HepG2 (cell line): ENCODE measurements at regions not wholly inside any gene's neighbourhood (a gene's known extent, or its start where the extent isn't known, plus 50 kb on each side); places are given as distances from the start of the nearest gene placed in this dataset.
A peak's percentile ranks its signal among the peaks of the same experiment; 100 is the strongest.

Experiments used
- ATF7 ChIP-seq, 2 experiments: fragments of 450-650 bp in 1 of 2; sonication (generic) in 1 of 2; formaldehyde crosslinking in 1 of 2; IDR thresholded peaks; 2 replicates each; pipeline versions ENCODE4 v1.4.0 to v1.6.1; 2016 to 2020; ENCODE audit warnings: antibody characterized with exemption in 1 of 2, mild to moderate bottlenecking in 1 of 2, missing genetic modification reagents in 1 of 2
- IRX3 ChIP-seq: sonication (generic); formaldehyde crosslinking; IDR thresholded peaks from 2 replicates; pipeline ENCODE4 v1.8.1; 2023; ENCODE audit warnings: mild to moderate bottlenecking, low read depth, missing genetic modification reagents, borderline replicate concordance
- ISL2 ChIP-seq: sonication (generic); formaldehyde crosslinking; IDR thresholded peaks from 2 replicates; pipeline ENCODE4 v1.5.0; 2020; ENCODE audit warnings: missing genetic modification reagents
- SMAD3 ChIP-seq: sonication (generic); formaldehyde crosslinking; IDR thresholded peaks from 2 replicates; pipeline ENCODE4 v1.4.0; 2020; ENCODE audit warnings: missing genetic modification reagents
- SRSF4 ChIP-seq: fragments of 200-400 bp; formaldehyde crosslinking; IDR thresholded peaks from one replicate; pipeline ENCODE4 v1.6.1; 2018; ENCODE audit warnings: mild to moderate bottlenecking, low read depth, low read length, moderate library complexity; ENCODE audit not compliant: poor library complexity, severe bottlenecking
- THAP11 ChIP-seq: IDR thresholded peaks from 2 replicates; pipeline ENCODE4 v1.6.1; 2016; ENCODE audit warnings: missing biosample characterization, missing genetic modification reagents
- ZC3H4 ChIP-seq: sonication (generic); formaldehyde crosslinking; IDR thresholded peaks from 2 replicates; pipeline ENCODE4 v1.4.0; 2020; ENCODE audit warnings: missing genetic modification reagents, borderline replicate concordance
- ZNF20 ChIP-seq: sonication (generic); formaldehyde crosslinking; IDR thresholded peaks from 2 replicates; pipeline ENCODE4 v1.4.0; 2020; ENCODE audit warnings: mild to moderate bottlenecking, moderate library complexity, missing genetic modification reagents
- ZNF205 ChIP-seq: IDR thresholded peaks from 2 replicates; pipeline ENCODE4 v1.6.1; 2018; ENCODE audit warnings: missing biosample characterization, missing genetic modification reagents
- ZNF235 ChIP-seq: sonication (generic); formaldehyde crosslinking; IDR thresholded peaks from 2 replicates; pipeline ENCODE4 v1.8.1; 2023; ENCODE audit warnings: mild to moderate bottlenecking, missing genetic modification reagents, borderline replicate concordance
- ZNF337 ChIP-seq: sonication (generic); formaldehyde crosslinking; IDR thresholded peaks from 2 replicates; pipeline ENCODE4 v1.5.1; 2020; ENCODE audit warnings: missing genetic modification reagents, low read depth, mild to moderate bottlenecking, borderline replicate concordance
- ZNF343 ChIP-seq: sonication (generic); formaldehyde crosslinking; IDR thresholded peaks from 2 replicates; pipeline ENCODE4 v1.4.0; 2020; ENCODE audit warnings: mild to moderate bottlenecking, missing genetic modification reagents
- ZNF367 ChIP-seq: sonication (generic); formaldehyde crosslinking; IDR thresholded peaks from 2 replicates; pipeline ENCODE4 v1.4.0; 2020; ENCODE audit warnings: missing genetic modification reagents, borderline replicate concordance
- ZNF484 ChIP-seq: sonication (generic); formaldehyde crosslinking; IDR thresholded peaks from 2 replicates; pipeline ENCODE4 v1.5.1; 2020; ENCODE audit warnings: mild to moderate bottlenecking, low read depth, missing genetic modification reagents, borderline replicate concordance
- ZNF550 ChIP-seq: sonication (generic); formaldehyde crosslinking; IDR thresholded peaks from 2 replicates; pipeline ENCODE4 v1.4.0; 2020; ENCODE audit warnings: mild to moderate bottlenecking, missing genetic modification reagents, borderline replicate concordance
- ZNF816 ChIP-seq: sonication (generic); formaldehyde crosslinking; IDR thresholded peaks from 2 replicates; pipeline ENCODE4 v1.8.0; 2022; ENCODE audit warnings: missing genetic modification reagents, mild to moderate bottlenecking, borderline replicate concordance
- TF ChIP-seq, protein P1 (sequence below): sonication (generic); formaldehyde crosslinking; IDR thresholded peaks from 2 replicates; pipeline ENCODE4 v1.4.0; 2020; ENCODE audit warnings: missing genetic modification reagents, mild to moderate bottlenecking, borderline replicate concordance
- TF ChIP-seq, protein P2 (sequence below): sonication (generic); formaldehyde crosslinking; IDR thresholded peaks from 2 replicates; pipeline ENCODE4 v1.5.0; 2020; ENCODE audit warnings: mild to moderate bottlenecking, low read depth, missing genetic modification reagents, borderline replicate concordance
- TF ChIP-seq, protein P3 (sequence below): sonication (generic); formaldehyde crosslinking; IDR thresholded peaks from 2 replicates; pipeline ENCODE4 v1.5.1; 2020; ENCODE audit warnings: missing genetic modification reagents, mild to moderate bottlenecking, borderline replicate concordance
- TF ChIP-seq, protein P4 (sequence below): sonication (generic); formaldehyde crosslinking; IDR thresholded peaks from 2 replicates; pipeline ENCODE4 v1.8.1; 2023; ENCODE audit warnings: mild to moderate bottlenecking, missing genetic modification reagents, borderline replicate concordance
- TF ChIP-seq, protein P5 (sequence below): sonication (generic); formaldehyde crosslinking; IDR thresholded peaks from 2 replicates; pipeline ENCODE4 v1.9.0; 2021; ENCODE audit warnings: missing genetic modification reagents, borderline replicate concordance

DNA sequence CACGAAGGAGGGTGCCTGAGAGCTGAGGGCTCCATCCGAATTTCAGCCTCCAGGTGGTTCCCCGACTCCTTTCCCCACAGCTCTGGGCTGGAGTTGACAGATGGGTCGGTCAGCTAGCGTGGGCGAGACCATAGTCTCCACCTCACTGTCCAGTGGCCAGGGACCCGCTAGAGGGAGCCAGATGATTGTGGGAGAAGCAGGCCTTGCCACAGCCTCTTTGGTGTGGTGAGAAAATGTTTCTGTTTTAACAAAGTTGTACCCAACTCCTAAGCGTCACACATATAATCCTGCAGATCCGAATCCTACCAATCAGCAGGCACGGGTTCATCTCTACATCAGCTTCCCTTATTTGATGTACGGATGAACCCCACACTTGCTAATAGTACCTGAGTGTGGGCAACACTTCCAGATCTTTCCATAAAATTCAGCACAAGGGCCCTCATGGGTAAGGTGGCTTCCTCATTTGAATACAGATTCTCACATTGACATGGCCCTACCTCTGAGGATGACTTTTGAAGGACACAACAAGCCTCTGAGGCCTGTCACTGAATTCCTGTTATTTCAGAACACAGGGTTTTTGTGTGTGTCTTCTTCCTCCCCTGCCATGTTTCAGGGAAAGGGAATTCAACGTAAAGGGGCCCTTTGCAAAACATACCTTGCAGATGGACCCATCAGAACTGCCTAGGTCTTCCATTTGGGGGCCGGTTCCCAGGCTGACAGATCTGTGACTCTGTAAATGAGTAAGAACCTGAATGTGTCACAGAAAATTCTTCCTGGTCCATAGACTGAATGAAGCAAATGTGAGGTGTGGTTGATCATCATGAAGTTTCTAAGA lies 103.2 kb upstream of the DUSP22 start (continued):
- TF ChIP-seq, protein P1, sequence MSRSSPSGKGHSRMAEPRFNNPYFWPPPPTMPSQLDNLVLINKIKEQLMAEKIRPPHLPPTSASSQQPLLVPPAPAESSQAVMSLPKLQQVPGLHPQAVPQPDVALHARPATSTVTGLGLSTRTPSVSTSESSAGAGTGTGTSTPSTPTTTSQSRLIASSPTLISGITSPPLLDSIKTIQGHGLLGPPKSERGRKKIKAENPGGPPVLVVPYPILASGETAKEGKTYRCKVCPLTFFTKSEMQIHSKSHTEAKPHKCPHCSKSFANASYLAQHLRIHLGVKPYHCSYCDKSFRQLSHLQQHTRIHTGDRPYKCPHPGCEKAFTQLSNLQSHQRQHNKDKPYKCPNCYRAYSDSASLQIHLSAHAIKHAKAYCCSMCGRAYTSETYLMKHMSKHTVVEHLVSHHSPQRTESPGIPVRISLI (CRISPR knock-in tag): no peak
- TF ChIP-seq THAP11 (CRISPR knock-in tag): no peak
- TF ChIP-seq, protein P2, sequence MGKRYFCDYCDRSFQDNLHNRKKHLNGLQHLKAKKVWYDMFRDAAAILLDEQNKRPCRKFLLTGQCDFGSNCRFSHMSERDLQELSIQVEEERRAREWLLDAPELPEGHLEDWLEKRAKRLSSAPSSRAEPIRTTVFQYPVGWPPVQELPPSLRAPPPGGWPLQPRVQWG (CRISPR knock-in tag): no peak
- TF ChIP-seq ZNF816 (CRISPR knock-in tag): no peak
- no peak for TF ChIP-seq ZNF337 (CRISPR knock-in tag)
- no peak for TF ChIP-seq ZNF235 (CRISPR knock-in tag)
- no peak for TF ChIP-seq IRX3 (CRISPR knock-in tag)
- TF ChIP-seq ZNF343 (CRISPR knock-in tag): no peak
- TF ChIP-seq, protein P3, sequence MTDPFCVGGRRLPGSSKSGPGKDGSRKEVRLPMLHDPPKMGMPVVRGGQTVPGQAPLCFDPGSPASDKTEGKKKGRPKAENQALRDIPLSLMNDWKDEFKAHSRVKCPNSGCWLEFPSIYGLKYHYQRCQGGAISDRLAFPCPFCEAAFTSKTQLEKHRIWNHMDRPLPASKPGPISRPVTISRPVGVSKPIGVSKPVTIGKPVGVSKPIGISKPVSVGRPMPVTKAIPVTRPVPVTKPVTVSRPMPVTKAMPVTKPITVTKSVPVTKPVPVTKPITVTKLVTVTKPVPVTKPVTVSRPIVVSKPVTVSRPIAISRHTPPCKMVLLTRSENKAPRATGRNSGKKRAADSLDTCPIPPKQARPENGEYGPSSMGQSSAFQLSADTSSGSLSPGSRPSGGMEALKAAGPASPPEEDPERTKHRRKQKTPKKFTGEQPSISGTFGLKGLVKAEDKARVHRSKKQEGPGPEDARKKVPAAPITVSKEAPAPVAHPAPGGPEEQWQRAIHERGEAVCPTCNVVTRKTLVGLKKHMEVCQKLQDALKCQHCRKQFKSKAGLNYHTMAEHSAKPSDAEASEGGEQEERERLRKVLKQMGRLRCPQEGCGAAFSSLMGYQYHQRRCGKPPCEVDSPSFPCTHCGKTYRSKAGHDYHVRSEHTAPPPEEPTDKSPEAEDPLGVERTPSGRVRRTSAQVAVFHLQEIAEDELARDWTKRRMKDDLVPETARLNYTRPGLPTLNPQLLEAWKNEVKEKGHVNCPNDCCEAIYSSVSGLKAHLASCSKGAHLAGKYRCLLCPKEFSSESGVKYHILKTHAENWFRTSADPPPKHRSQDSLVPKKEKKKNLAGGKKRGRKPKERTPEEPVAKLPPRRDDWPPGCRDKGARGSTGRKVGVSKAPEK (CRISPR knock-in tag): no peak
- no peak for TF ChIP-seq ZC3H4 (CRISPR knock-in tag)
- TF ChIP-seq ZNF205: peak; percentile 54; the same call in 1 of the 2 replicates
- TF ChIP-seq, protein P4, sequence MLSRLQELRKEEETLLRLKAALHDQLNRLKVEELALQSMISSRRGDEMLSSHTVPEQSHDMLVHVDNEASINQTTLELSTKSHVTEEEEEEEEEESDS (CRISPR knock-in tag): no peak
- TF ChIP-seq ZNF550 (CRISPR knock-in tag): no peak
- no peak for TF ChIP-seq ZNF484 (CRISPR knock-in tag)
- TF ChIP-seq SRSF4: no peak
- TF ChIP-seq, protein P5, sequence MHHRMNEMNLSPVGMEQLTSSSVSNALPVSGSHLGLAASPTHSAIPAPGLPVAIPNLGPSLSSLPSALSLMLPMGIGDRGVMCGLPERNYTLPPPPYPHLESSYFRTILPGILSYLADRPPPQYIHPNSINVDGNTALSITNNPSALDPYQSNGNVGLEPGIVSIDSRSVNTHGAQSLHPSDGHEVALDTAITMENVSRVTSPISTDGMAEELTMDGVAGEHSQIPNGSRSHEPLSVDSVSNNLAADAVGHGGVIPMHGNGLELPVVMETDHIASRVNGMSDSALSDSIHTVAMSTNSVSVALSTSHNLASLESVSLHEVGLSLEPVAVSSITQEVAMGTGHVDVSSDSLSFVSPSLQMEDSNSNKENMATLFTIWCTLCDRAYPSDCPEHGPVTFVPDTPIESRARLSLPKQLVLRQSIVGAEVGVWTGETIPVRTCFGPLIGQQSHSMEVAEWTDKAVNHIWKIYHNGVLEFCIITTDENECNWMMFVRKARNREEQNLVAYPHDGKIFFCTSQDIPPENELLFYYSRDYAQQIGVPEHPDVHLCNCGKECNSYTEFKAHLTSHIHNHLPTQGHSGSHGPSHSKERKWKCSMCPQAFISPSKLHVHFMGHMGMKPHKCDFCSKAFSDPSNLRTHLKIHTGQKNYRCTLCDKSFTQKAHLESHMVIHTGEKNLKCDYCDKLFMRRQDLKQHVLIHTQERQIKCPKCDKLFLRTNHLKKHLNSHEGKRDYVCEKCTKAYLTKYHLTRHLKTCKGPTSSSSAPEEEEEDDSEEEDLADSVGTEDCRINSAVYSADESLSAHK: no peak
- TF ChIP-seq SMAD3 (CRISPR knock-in tag): peak; percentile 71; the same call in 1 of the 2 replicates
- TF ChIP-seq ISL2 (CRISPR knock-in tag): peak; percentile 37; the same call in 1 of the 2 replicates
- no peak for TF ChIP-seq ZNF20 (CRISPR knock-in tag)
- TF ChIP-seq ZNF367 (CRISPR knock-in tag): no peak
- TF ChIP-seq ATF7 (IDR thresholded peaks at IDR 0.05): no peak
- TF ChIP-seq ATF7 (CRISPR knock-in tag; IDR thresholded peaks at IDR 0.05): no peak
